H1 (cell line): ENCODE measurements at regions not wholly inside any gene's neighbourhood (a gene's known extent, or its start where the extent isn't known, plus 50 kb on each side); places are given as distances from the start of the nearest gene placed in this dataset.

ENCODE experiments used
- HDAC2 ChIP-seq, 2 experiments: fragments of 300-600 bp in 1 of 2; sonication (generic) in 1 of 2; IDR thresholded peaks; 2 replicates each; pipeline ENCODE4 v1.6.1; 2011 to 2012; ENCODE audit warnings: low read depth in 2 of 2, low read length in 2 of 2, mild to moderate bottlenecking in 2 of 2, moderate library complexity in 2 of 2, borderline replicate concordance in 1 of 2, inconsistent platforms in 1 of 2
- POLR2A ChIP-seq, 2 experiments: IDR thresholded peaks; 1 replicate in 1 of 2; 2 replicates in 1 of 2; pipeline ENCODE4 v1.6.1; 2011; ENCODE audit warnings: low read depth in 2 of 2, low read length in 2 of 2, mild to moderate bottlenecking in 2 of 2; ENCODE audit errors: control extremely low read depth in 1 of 2
- RNF2 ChIP-seq: fragments of 200-900, 300-1000 bp; sonication (generic); IDR thresholded peaks from 2 replicates; pipeline ENCODE4 v1.7.1; 2016; ENCODE audit warnings: borderline replicate concordance, low read depth, mild to moderate bottlenecking, antibody characterized with exemption, low read length; ENCODE audit not compliant: poor library complexity, severe bottlenecking; ENCODE audit errors: missing control alignments
- RXRA ChIP-seq: IDR thresholded peaks from 2 replicates; pipeline ENCODE4 v1.6.1; 2011; ENCODE audit warnings: low read depth, mild to moderate bottlenecking, low read length, moderate library complexity; ENCODE audit not compliant: insufficient read depth
- TF ChIP-seq, protein P1 (sequence below), 3 experiments: IDR thresholded peaks; 1 replicate in 2 of 3; 2 replicates in 1 of 3; pipeline versions ENCODE4 v1.5.1 to v1.6.1; 2011; ENCODE audit warnings: low read length in 3 of 3, mild to moderate bottlenecking in 3 of 3, inconsistent platforms in 2 of 3, low read depth in 1 of 3, moderate library complexity in 1 of 3; ENCODE audit not compliant: insufficient read depth in 1 of 3; ENCODE audit errors: control extremely low read depth in 1 of 3
- TF ChIP-seq, protein P2 (sequence below): IDR thresholded peaks from 2 replicates; pipeline ENCODE4 v1.6.1; 2011; ENCODE audit warnings: low read depth, mild to moderate bottlenecking, low read length; ENCODE audit not compliant: insufficient read depth

DNA sequence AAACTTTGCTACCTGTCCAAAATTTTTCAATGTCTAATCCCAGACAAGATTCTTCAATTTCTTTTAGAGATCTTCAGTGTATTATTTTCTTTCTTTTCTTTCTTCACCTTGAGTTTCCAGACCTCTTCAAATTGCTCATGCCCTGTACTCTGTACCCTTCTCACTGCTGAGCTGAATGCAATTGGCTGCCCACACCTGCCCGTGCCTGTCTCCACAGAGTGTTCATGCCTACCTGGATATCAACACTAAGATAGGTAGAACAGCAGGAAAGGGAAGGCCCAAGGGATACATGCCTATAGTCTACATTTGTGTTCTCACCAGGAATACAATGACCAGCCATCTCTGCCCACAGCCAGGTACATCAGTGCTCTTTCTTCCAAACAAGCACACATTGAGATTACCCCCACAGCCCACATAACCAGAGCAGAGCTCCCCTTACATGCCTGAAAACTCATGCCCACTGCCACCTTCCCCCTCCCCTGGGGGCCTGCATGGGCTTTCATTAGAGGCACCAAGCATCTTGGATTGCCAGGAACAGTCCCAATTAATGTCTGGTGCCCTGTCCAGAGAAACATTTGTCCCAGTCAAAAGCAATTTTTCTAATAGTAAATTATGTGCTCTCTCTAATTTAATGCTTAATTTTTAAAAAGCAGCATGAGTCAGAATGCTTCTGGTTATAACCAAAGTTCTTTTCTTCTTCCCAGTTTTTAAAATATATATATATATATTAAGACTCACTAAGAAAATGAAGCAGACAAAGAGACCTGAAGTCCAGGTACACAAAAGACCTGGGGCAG, 134.9 kb upstream of the SLC14A2 start:
- TF ChIP-seq HDAC2 (IDR thresholded peaks at IDR 0.05; ENCODE audit: borderline replicate concordance in 1 of 2, low read depth in 2 of 2, low read length in 2 of 2) = no peak
- TF ChIP-seq, protein P1, sequence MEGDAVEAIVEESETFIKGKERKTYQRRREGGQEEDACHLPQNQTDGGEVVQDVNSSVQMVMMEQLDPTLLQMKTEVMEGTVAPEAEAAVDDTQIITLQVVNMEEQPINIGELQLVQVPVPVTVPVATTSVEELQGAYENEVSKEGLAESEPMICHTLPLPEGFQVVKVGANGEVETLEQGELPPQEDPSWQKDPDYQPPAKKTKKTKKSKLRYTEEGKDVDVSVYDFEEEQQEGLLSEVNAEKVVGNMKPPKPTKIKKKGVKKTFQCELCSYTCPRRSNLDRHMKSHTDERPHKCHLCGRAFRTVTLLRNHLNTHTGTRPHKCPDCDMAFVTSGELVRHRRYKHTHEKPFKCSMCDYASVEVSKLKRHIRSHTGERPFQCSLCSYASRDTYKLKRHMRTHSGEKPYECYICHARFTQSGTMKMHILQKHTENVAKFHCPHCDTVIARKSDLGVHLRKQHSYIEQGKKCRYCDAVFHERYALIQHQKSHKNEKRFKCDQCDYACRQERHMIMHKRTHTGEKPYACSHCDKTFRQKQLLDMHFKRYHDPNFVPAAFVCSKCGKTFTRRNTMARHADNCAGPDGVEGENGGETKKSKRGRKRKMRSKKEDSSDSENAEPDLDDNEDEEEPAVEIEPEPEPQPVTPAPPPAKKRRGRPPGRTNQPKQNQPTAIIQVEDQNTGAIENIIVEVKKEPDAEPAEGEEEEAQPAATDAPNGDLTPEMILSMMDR (IDR thresholded peaks at IDR 0.05; ENCODE audit: control extremely low read depth in 1 of 3, insufficient read depth in 1 of 3, low read depth in 1 of 3, low read length in 3 of 3) = no peak
- no peak for TF ChIP-seq POLR2A (IDR thresholded peaks at IDR 0.05; ENCODE audit: control extremely low read depth in 1 of 2, low read depth in 2 of 2, low read length in 2 of 2)
- TF ChIP-seq RNF2 = no peak
- TF ChIP-seq, protein P2, sequence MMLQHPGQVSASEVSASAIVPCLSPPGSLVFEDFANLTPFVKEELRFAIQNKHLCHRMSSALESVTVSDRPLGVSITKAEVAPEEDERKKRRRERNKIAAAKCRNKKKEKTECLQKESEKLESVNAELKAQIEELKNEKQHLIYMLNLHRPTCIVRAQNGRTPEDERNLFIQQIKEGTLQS = no peak
- TF ChIP-seq RXRA = no peak
